ENCODE measurements at regions not wholly inside any gene's neighbourhood (a gene's known extent, or its start where the extent isn't known, plus 50 kb on each side); places are given as distances from the start of the nearest gene placed in this dataset.

GRCh38 chr21:35929901-35930300, 130.4 kb downstream of the SETD4 start:
- no peak for DNase-seq
- H3K4me3 ChIP-seq (ENCODE audit: low read length), result no peak overlapping the region
- no peaks in the 10 kb centered on the region for H3K27me3 ChIP-seq (ENCODE audit: low read length)
- H3K4me2 ChIP-seq (ENCODE audit: low read depth, low read length, poor library complexity, severe bottlenecking), result no peak overlapping the region
- no peak overlapping the region for H2AFZ ChIP-seq (ENCODE audit: low read length)
- H3K9me3 ChIP-seq (ENCODE audit: low read length), result no peaks in the 10 kb centered on the region
- peaks cover 22% of the 10 kb centered on the region for H3K4me1 ChIP-seq (ENCODE audit: low read length)
- H3K36me3 ChIP-seq (ENCODE audit: insufficient read depth, low read length), result no peaks in the 10 kb centered on the region
- no peaks in the 10 kb centered on the region for H3K9me2 ChIP-seq (replicated peaks; ENCODE audit: insufficient read depth, low read length)
- H4K20me1 ChIP-seq (ENCODE audit: insufficient read depth, low read depth, low read length), result no peaks in the 10 kb centered on the region
- H3K27ac ChIP-seq (ENCODE audit: low read length), result no peak overlapping the region
- no peak overlapping the region for H3K9ac ChIP-seq (ENCODE audit: low read length)
- H3K79me2 ChIP-seq (ENCODE audit: low read length), result no peaks in the 10 kb centered on the region

GRCh38 chr21:35927262-35927661, 133.1 kb downstream of the SETD4 start:
- no peak overlapping the region for H3K4me3 ChIP-seq (ENCODE audit: low read length)
- H3K27me3 ChIP-seq (ENCODE audit: low read length), result no peaks in the 10 kb centered on the region
- H3K9me3 ChIP-seq (ENCODE audit: low read length), result no peaks in the 10 kb centered on the region
- no peaks in the 10 kb centered on the region for H4K20me1 ChIP-seq (ENCODE audit: insufficient read depth, low read depth, low read length)
- H2AFZ ChIP-seq (ENCODE audit: low read length), result no peak overlapping the region
- H3K27ac ChIP-seq (ENCODE audit: low read length), result no peak overlapping the region
- no peak overlapping the region for H3K9ac ChIP-seq (ENCODE audit: low read length)
- no peaks in the 10 kb centered on the region for H3K36me3 ChIP-seq (ENCODE audit: insufficient read depth, low read length)
- no peaks in the 10 kb centered on the region for H3K79me2 ChIP-seq (ENCODE audit: low read length)
- no peaks in the 10 kb centered on the region for H3K9me2 ChIP-seq (replicated peaks; ENCODE audit: insufficient read depth, low read length)
- H3K4me2 ChIP-seq (ENCODE audit: low read depth, low read length, poor library complexity, severe bottlenecking), result no peak overlapping the region
- no peak for DNase-seq
- peaks cover 7% of the 10 kb centered on the region for H3K4me1 ChIP-seq (ENCODE audit: low read length)

- Histone ChIP-seq H3K4me2 (ENCODE audit: low read depth, low read length, poor library complexity, severe bottlenecking) (no peak overlapping the region), H3K9me2 (replicated peaks; ENCODE audit: insufficient read depth, low read length) (no peaks in the 10 kb centered on the region), H3K4me3 (ENCODE audit: low read length) (no peak overlapping the region), H4K20me1 (ENCODE audit: insufficient read depth, low read depth, low read length) (no peaks in the 10 kb centered on the region), H3K9me3 (ENCODE audit: low read length) (no peaks in the 10 kb centered on the region), H3K79me2 (ENCODE audit: low read length) (no peaks in the 10 kb centered on the region), H3K27me3 (ENCODE audit: low read length) (no peaks in the 10 kb centered on the region), H3K4me1 (ENCODE audit: low read length) (no peaks in the 10 kb centered on the region), H3K27ac (ENCODE audit: low read length) (no peak overlapping the region), H2AFZ (ENCODE audit: low read length) (no peak overlapping the region), H3K36me3 (ENCODE audit: insufficient read depth, low read length) (no peaks in the 10 kb centered on the region), H3K9ac (ENCODE audit: low read length) (no peak overlapping the region)
- no peak for DNase-seq
These were observed 134.2 kb downstream of the SETD4 start for GRCh38 chr21:35926003-35926740.

- Histone ChIP-seq H3K36me3 (ENCODE audit: insufficient read depth, low read length) (no peaks in the 10 kb centered on the region), H2AFZ (ENCODE audit: low read length) (no peak overlapping the region), H4K20me1 (ENCODE audit: insufficient read depth, low read depth, low read length) (no peaks in the 10 kb centered on the region), H3K27me3 (ENCODE audit: low read length) (no peaks in the 10 kb centered on the region), H3K79me2 (ENCODE audit: low read length) (no peaks in the 10 kb centered on the region), H3K4me2 (ENCODE audit: low read depth, low read length, poor library complexity, severe bottlenecking) (no peak overlapping the region), H3K27ac (ENCODE audit: low read length) (no peak overlapping the region), H3K4me1 (ENCODE audit: low read length) (no peaks in the 10 kb centered on the region), H3K9me2 (replicated peaks; ENCODE audit: insufficient read depth, low read length) (no peaks in the 10 kb centered on the region), H3K4me3 (ENCODE audit: low read length) (no peak overlapping the region), H3K9me3 (ENCODE audit: low read length) (no peaks in the 10 kb centered on the region), H3K9ac (ENCODE audit: low read length) (no peak overlapping the region)
- DNase-seq, result no peak
These were observed 134.8 kb downstream of the SETD4 start for GRCh38 chr21:35925497-35925896.

GRCh38 chr21:35924714-35925301, 135.5 kb downstream of the SETD4 start:
- Histone ChIP-seq H3K9me2 (replicated peaks; ENCODE audit: insufficient read depth, low read length) (no peaks in the 10 kb centered on the region), H3K36me3 (ENCODE audit: insufficient read depth, low read length) (no peaks in the 10 kb centered on the region), H3K9ac (ENCODE audit: low read length) (no peak overlapping the region), H3K4me2 (ENCODE audit: low read depth, low read length, poor library complexity, severe bottlenecking) (no peak overlapping the region), H3K4me1 (ENCODE audit: low read length) (no peaks in the 10 kb centered on the region), H3K27me3 (ENCODE audit: low read length) (no peaks in the 10 kb centered on the region), H2AFZ (ENCODE audit: low read length) (no peak overlapping the region), H3K4me3 (ENCODE audit: low read length) (no peak overlapping the region), H3K9me3 (ENCODE audit: low read length) (no peaks in the 10 kb centered on the region), H4K20me1 (ENCODE audit: insufficient read depth, low read depth, low read length) (no peaks in the 10 kb centered on the region), H3K27ac (ENCODE audit: low read length) (no peak overlapping the region), H3K79me2 (ENCODE audit: low read length) (no peaks in the 10 kb centered on the region)
- DNase-seq, result no peak

GRCh38 chr21:35923971-35924370, 136.4 kb downstream of the SETD4 start:
- H3K79me2 ChIP-seq (ENCODE audit: low read length), result no peaks in the 10 kb centered on the region
- no peak for DNase-seq
- no peaks in the 10 kb centered on the region for H3K36me3 ChIP-seq (ENCODE audit: insufficient read depth, low read length)
- H3K4me2 ChIP-seq (ENCODE audit: low read depth, low read length, poor library complexity, severe bottlenecking), result no peak overlapping the region
- H3K27me3 ChIP-seq (ENCODE audit: low read length), result no peaks in the 10 kb centered on the region
- no peaks in the 10 kb centered on the region for H3K9me2 ChIP-seq (replicated peaks; ENCODE audit: insufficient read depth, low read length)
- no peak overlapping the region for H2AFZ ChIP-seq (ENCODE audit: low read length)
- H4K20me1 ChIP-seq (ENCODE audit: insufficient read depth, low read depth, low read length), result no peaks in the 10 kb centered on the region
- no peak overlapping the region for H3K9ac ChIP-seq (ENCODE audit: low read length)
- no peaks in the 10 kb centered on the region for H3K4me1 ChIP-seq (ENCODE audit: low read length)
- no peak overlapping the region for H3K4me3 ChIP-seq (ENCODE audit: low read length)
- H3K9me3 ChIP-seq (ENCODE audit: low read length), result no peaks in the 10 kb centered on the region
- H3K27ac ChIP-seq (ENCODE audit: low read length), result no peak overlapping the region

GRCh38 chr21:35922618-35923017, 137.7 kb downstream of the SETD4 start:
- Histone ChIP-seq H3K27me3 (ENCODE audit: low read length) (no peaks in the 10 kb centered on the region), H2AFZ (ENCODE audit: low read length) (no peak overlapping the region), H3K79me2 (ENCODE audit: low read length) (no peaks in the 10 kb centered on the region), H3K9me2 (replicated peaks; ENCODE audit: insufficient read depth, low read length) (no peaks in the 10 kb centered on the region), H3K4me2 (ENCODE audit: low read depth, low read length, poor library complexity, severe bottlenecking) (no peak overlapping the region), H4K20me1 (ENCODE audit: insufficient read depth, low read depth, low read length) (no peaks in the 10 kb centered on the region), H3K9ac (ENCODE audit: low read length) (no peak overlapping the region), H3K4me3 (ENCODE audit: low read length) (no peak overlapping the region), H3K4me1 (ENCODE audit: low read length) (no peaks in the 10 kb centered on the region), H3K9me3 (ENCODE audit: low read length) (no peaks in the 10 kb centered on the region), H3K27ac (ENCODE audit: low read length) (no peak overlapping the region), H3K36me3 (ENCODE audit: insufficient read depth, low read length) (no peaks in the 10 kb centered on the region)
- no peak for DNase-seq

- Histone ChIP-seq H2AFZ (ENCODE audit: low read length) (no peak overlapping the region), H3K4me2 (ENCODE audit: low read depth, low read length, poor library complexity, severe bottlenecking) (no peak overlapping the region), H3K27ac (ENCODE audit: low read length) (no peak overlapping the region), H3K36me3 (ENCODE audit: insufficient read depth, low read length) (no peaks in the 10 kb centered on the region), H3K9ac (ENCODE audit: low read length) (no peak overlapping the region), H3K27me3 (ENCODE audit: low read length) (no peaks in the 10 kb centered on the region), H3K4me1 (ENCODE audit: low read length) (no peaks in the 10 kb centered on the region), H3K4me3 (ENCODE audit: low read length) (no peak overlapping the region), H3K9me3 (ENCODE audit: low read length) (no peaks in the 10 kb centered on the region), H4K20me1 (ENCODE audit: insufficient read depth, low read depth, low read length) (no peaks in the 10 kb centered on the region), H3K79me2 (ENCODE audit: low read length) (no peaks in the 10 kb centered on the region), H3K9me2 (replicated peaks; ENCODE audit: insufficient read depth, low read length) (no peaks in the 10 kb centered on the region)
- no peak for DNase-seq
These were observed 138.9 kb downstream of the SETD4 start for GRCh38 chr21:35921471-35921870.
